GM23338 (cell line): ENCODE measurements at regions not wholly inside any gene's neighbourhood (a gene's known extent, or its start where the extent isn't known, plus 50 kb on each side); places are given as distances from the start of the nearest gene placed in this dataset.

Source experiments
- ATAC-seq: fragments of 200-7000 bp; cut with Tn5 transposase; 3 replicates; pipeline ENCODE4 v1.9.1; 2020
- DNase-seq: peaks from one replicate; pipeline ENCODE4 v3.0.0-alpha.2; 2015; ENCODE audit warnings: low spot score
- H2AFZ ChIP-seq: fragments of 200-600 bp; sonication (generic); 2 replicates; pipeline ENCODE4 v1.8.0; 2016; ENCODE audit warnings: antibody characterized with exemption, mild to moderate bottlenecking, moderate library complexity
- H3F3A ChIP-seq: fragments of 200-600 bp; sonication (generic); replicated peaks from 2 replicates; pipeline ENCODE4 v1.8.0; 2017; ENCODE audit warnings: antibody characterized with exemption, mixed run types, low read depth
- H3K27ac ChIP-seq: fragments of 200-600 bp; sonication (generic); 2 replicates; pipeline ENCODE4 v1.6.1; 2016; ENCODE audit warnings: low read depth
- H3K27me3 ChIP-seq: fragments of 200-600 bp; sonication (generic); 2 replicates; pipeline ENCODE4 v1.8.0; 2016; ENCODE audit warnings: mild to moderate bottlenecking, mixed run types, moderate library complexity; ENCODE audit not compliant: insufficient read depth
- H3K36me3 ChIP-seq: fragments of 200-600 bp; sonication (generic); 2 replicates; pipeline ENCODE4 v1.8.0; 2016; ENCODE audit warnings: mild to moderate bottlenecking; ENCODE audit not compliant: insufficient read depth
- H3K4me1 ChIP-seq: fragments of 200-600 bp; sonication (generic); 2 replicates; pipeline ENCODE4 v1.8.0; 2016; ENCODE audit warnings: mild to moderate bottlenecking, moderate library complexity; ENCODE audit not compliant: insufficient read depth
- H3K4me2 ChIP-seq: fragments of 200-600 bp; sonication (generic); 2 replicates; pipeline ENCODE4 v1.7.1; 2017; ENCODE audit warnings: mixed run types
- H3K4me3 ChIP-seq: fragments of 200-600 bp; sonication (generic); 2 replicates; pipeline ENCODE4 v1.6.1; 2016; ENCODE audit warnings: mixed run types
- H3K79me2 ChIP-seq: fragments of 200-600 bp; sonication (generic); replicated peaks from 2 replicates; pipeline ENCODE4 v1.8.0; 2017; ENCODE audit warnings: mild to moderate bottlenecking; ENCODE audit not compliant: insufficient read depth
- H3K9me2 ChIP-seq: fragments of 200-600 bp; sonication (generic); 2 replicates; pipeline ENCODE4 v1.8.0; 2017; ENCODE audit not compliant: insufficient read depth
- H4K20me1 ChIP-seq: fragments of 200-600 bp; sonication (generic); replicated peaks from 2 replicates; pipeline ENCODE4 v1.8.0; 2017; ENCODE audit warnings: mild to moderate bottlenecking; ENCODE audit not compliant: insufficient read depth
- H3K27ac Mint-ChIP-seq: 2 replicates; pipeline ENCODE4 v1.8.0; 2020; ENCODE audit warnings: inconsistent platforms, mild to moderate bottlenecking, moderate library complexity, mixed read lengths
- H3K27me3 Mint-ChIP-seq: 3 replicates; pipeline ENCODE4 v1.8.0; 2022; ENCODE audit warnings: low read depth, mild to moderate bottlenecking, moderate library complexity, mixed read lengths, inconsistent platforms; ENCODE audit not compliant: insufficient read depth, poor library complexity
- H3K36me3 Mint-ChIP-seq: 3 replicates; pipeline ENCODE4 v1.8.0; 2021; ENCODE audit warnings: low read depth, mild to moderate bottlenecking, inconsistent platforms, moderate library complexity, mixed read lengths
- H3K4me1 Mint-ChIP-seq: 3 replicates; pipeline ENCODE4 v1.8.0; 2020; ENCODE audit warnings: mild to moderate bottlenecking, inconsistent platforms, mixed read lengths
- H3K4me3 Mint-ChIP-seq: 3 replicates; pipeline ENCODE4 v1.8.0; 2021; ENCODE audit warnings: moderate library complexity, mild to moderate bottlenecking, inconsistent platforms, mixed read lengths
- H3K9me3 Mint-ChIP-seq: 3 replicates; pipeline ENCODE4 v1.8.0; 2020; ENCODE audit warnings: moderate library complexity, mild to moderate bottlenecking, inconsistent platforms, mixed read lengths
- CREB1 ChIP-seq: fragments of 250-450 bp; sonication (Bioruptor Pico); IDR thresholded peaks from 2 replicates; pipeline ENCODE4 v1.5.0; 2020; ENCODE audit warnings: low read depth, mild to moderate bottlenecking, moderate library complexity
- CTCF ChIP-seq, 2 experiments: fragments of 200-600 bp in 1 of 2; sonication (generic) in 1 of 2; conservative IDR thresholded peaks; 2 replicates each; pipeline versions ENCODE4 v1.5.1 to v1.6.1; 2016 to 2017; ENCODE audit warnings: antibody characterized with exemption in 2 of 2, low read depth in 2 of 2, mild to moderate bottlenecking in 2 of 2, moderate library complexity in 1 of 2
- ETS1 ChIP-seq: IDR thresholded peaks from 2 replicates; pipeline ENCODE4 v1.6.1; 2016; ENCODE audit warnings: antibody characterized with exemption
- EZH2 ChIP-seq: fragments of 200-600 bp; sonication (generic); IDR thresholded peaks from one replicate; pipeline ENCODE4 v1.8.0; 2017; ENCODE audit warnings: antibody characterized with exemption, mild to moderate bottlenecking, low read depth; ENCODE audit not compliant: unreplicated experiment
- EZH2phosphoT487 ChIP-seq: fragments of 200-600 bp; sonication (generic); IDR thresholded peaks from one replicate; pipeline ENCODE4 v1.8.1; 2018; ENCODE audit warnings: antibody characterized with exemption; ENCODE audit not compliant: unreplicated experiment
- JUNB ChIP-seq: IDR thresholded peaks from one replicate; pipeline ENCODE4 v1.6.1; 2016; ENCODE audit warnings: antibody characterized with exemption; ENCODE audit not compliant: unreplicated experiment
- NANOG ChIP-seq: IDR thresholded peaks from 2 replicates; pipeline ENCODE4 v1.6.1; 2016; ENCODE audit warnings: antibody characterized with exemption, borderline replicate concordance
- POLR2AphosphoS5 ChIP-seq: IDR thresholded peaks from 2 replicates; pipeline ENCODE4 v1.6.1; 2016; ENCODE audit warnings: antibody characterized with exemption, low read depth
- REST ChIP-seq: IDR thresholded peaks from one replicate; pipeline ENCODE4 v1.6.1; 2018; ENCODE audit warnings: antibody characterized with exemption; ENCODE audit not compliant: unreplicated experiment
- STAT1 ChIP-seq: IDR thresholded peaks from one replicate; pipeline ENCODE4 v1.6.1; 2016; ENCODE audit warnings: antibody characterized with exemption; ENCODE audit not compliant: unreplicated experiment
- ZNF114 ChIP-seq: fragments of 250-450 bp; sonication (Bioruptor Pico); IDR thresholded peaks from 2 replicates; pipeline ENCODE4 v1.5.0; 2020; ENCODE audit warnings: mild to moderate bottlenecking, moderate library complexity
- ZNF331 ChIP-seq: fragments of 250-450 bp; sonication (Bioruptor Pico); IDR thresholded peaks from 2 replicates; pipeline ENCODE4 v1.5.0; 2020; ENCODE audit warnings: low read depth, mild to moderate bottlenecking, moderate library complexity
- ZNF462 ChIP-seq: fragments of 250-450 bp; sonication (Bioruptor Pico); IDR thresholded peaks from 2 replicates; pipeline ENCODE4 v1.5.0; 2020; ENCODE audit warnings: mild to moderate bottlenecking, moderate library complexity

GRCh38 chr7:81003326-81003725, 84.5 kb upstream of the SEMA3C start:
- no peaks in the 10 kb centered on the region for H3K36me3 Mint-ChIP-seq
- no peaks in the 10 kb centered on the region for H3F3A ChIP-seq
- H3K4me3 ChIP-seq, result no peak overlapping the region
- H3K27me3 ChIP-seq, result no peaks in the 10 kb centered on the region
- H3K4me1 Mint-ChIP-seq, result no peaks in the 10 kb centered on the region
- H3K36me3 ChIP-seq, result no peaks in the 10 kb centered on the region
- H3K27ac ChIP-seq, result no peak overlapping the region
- H3K27me3 Mint-ChIP-seq, result no peaks in the 10 kb centered on the region
- ATAC-seq (no peak), DNase-seq (no peak)
- no peaks in the 10 kb centered on the region for H3K4me1 ChIP-seq
- H3K9me3 Mint-ChIP-seq, result no peaks in the 10 kb centered on the region
- no peaks in the 10 kb centered on the region for H3K79me2 ChIP-seq
- no peak overlapping the region for H3K27ac Mint-ChIP-seq
- no peaks in the 10 kb centered on the region for H3K9me2 ChIP-seq
- no peak overlapping the region for H3K4me3 Mint-ChIP-seq
- no peak overlapping the region for H2AFZ ChIP-seq
- H3K4me2 ChIP-seq, result no peak overlapping the region
- no peaks in the 10 kb centered on the region for H4K20me1 ChIP-seq
- TF ChIP-seq REST (no peak), CTCF (conservative IDR thresholded peaks at IDR 0.05; ENCODE audit: low read depth in 2 of 2) (no peak), EZH2 (no peak), EZH2phosphoT487 (no peak), CREB1 (CRISPR knock-in tag) (no peak), POLR2AphosphoS5 (no peak), ETS1 (no peak), ZNF331 (CRISPR knock-in tag) (no peak), ZNF114 (CRISPR knock-in tag) (no peak), ZNF462 (no peak), JUNB (no peak), STAT1 (no peak), NANOG (no peak)
